ENCODE measurements at regions not wholly inside any gene's neighbourhood (a gene's known extent, or its start where the extent isn't known, plus 50 kb on each side); places are given as distances from the start of the nearest gene placed in this dataset.

DNA sequence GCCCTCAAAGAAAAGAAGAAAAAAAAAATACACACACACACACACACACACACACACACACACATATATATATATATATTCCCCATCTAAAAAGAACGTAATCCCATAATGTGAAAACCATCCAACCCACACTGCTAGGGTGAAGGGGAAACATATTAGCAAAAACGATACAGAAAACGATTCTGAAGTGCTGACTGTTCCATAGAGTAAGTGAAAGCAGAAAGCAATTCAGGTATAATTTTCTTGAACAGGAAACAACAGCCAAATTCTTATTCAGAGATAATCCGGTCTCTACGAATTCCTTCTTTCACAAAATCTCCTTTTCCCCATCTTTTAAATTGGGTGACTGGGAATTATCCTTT lies 393.5 kb downstream of the NOVA1 start:
- no peak for TF ChIP-seq CTCF (conservative IDR thresholded peaks at IDR 0.05)
- H3K27ac ChIP-seq: no peak overlapping the region

- H3K27ac ChIP-seq: no peak overlapping the region
- no peak for TF ChIP-seq CTCF (conservative IDR thresholded peaks at IDR 0.05)
Observed at GRCh38 chr14:26200687-26201086, 397.1 kb downstream of the NOVA1 start.

- no peak overlapping the region for H3K27ac ChIP-seq
Observed at GRCh38 chr14:26199590-26200370, 398.1 kb downstream of the NOVA1 start.

DNA sequence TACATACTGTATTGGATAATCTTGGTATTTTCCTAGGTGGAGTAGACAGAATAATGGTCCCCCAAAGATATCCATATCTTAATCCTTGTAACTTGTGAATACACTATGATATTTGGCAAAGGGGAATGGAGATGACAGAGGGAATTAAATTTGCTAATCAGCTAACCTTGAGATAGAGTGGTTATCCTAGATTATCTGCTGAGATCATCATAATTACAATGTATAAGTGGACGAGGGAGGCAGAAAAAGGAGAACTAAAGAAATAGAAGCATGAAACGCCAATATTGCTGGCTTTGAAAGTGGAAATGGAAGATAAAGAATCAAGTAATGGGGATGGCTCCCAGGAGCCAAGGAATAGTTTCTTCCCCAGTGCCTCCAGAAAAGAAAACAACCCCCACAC lies 398.7 kb downstream of the NOVA1 start:
- H3K27ac ChIP-seq: no peak overlapping the region

More at GRCh38 chr14:26199590-26200370, 398.1 kb downstream of the NOVA1 start:
- TF ChIP-seq CTCF (conservative IDR thresholded peaks at IDR 0.05): no peak

GRCh38 chr14:26194816-26195215 lies 403.0 kb downstream of the NOVA1 start:
- H3K27ac ChIP-seq: no peak overlapping the region
- no peak for TF ChIP-seq CTCF (conservative IDR thresholded peaks at IDR 0.05)

More for the DNA sequence above, 398.7 kb downstream of the NOVA1 start:
- TF ChIP-seq CTCF (conservative IDR thresholded peaks at IDR 0.05): no peak

- no peak for TF ChIP-seq CTCF (conservative IDR thresholded peaks at IDR 0.05)
Observed at GRCh38 chr14:26191671-26192070, 406.2 kb downstream of the NOVA1 start.

GRCh38 chr14:26191123-26191522 lies 406.7 kb downstream of the NOVA1 start:
- H3K27ac ChIP-seq: no peak overlapping the region
- TF ChIP-seq CTCF (conservative IDR thresholded peaks at IDR 0.05): 0 out of 2 replicates have a peak, but pooled peaks have one; percentile 8

More at GRCh38 chr14:26191671-26192070, 406.2 kb downstream of the NOVA1 start:
- H3K27ac ChIP-seq: no peak overlapping the region

All from VCaP (cell line).